ENCODE measurements at regions not wholly inside any gene's neighbourhood (a gene's known extent, or its start where the extent isn't known, plus 50 kb on each side); places are given as distances from the start of the nearest gene placed in this dataset.

DNA sequence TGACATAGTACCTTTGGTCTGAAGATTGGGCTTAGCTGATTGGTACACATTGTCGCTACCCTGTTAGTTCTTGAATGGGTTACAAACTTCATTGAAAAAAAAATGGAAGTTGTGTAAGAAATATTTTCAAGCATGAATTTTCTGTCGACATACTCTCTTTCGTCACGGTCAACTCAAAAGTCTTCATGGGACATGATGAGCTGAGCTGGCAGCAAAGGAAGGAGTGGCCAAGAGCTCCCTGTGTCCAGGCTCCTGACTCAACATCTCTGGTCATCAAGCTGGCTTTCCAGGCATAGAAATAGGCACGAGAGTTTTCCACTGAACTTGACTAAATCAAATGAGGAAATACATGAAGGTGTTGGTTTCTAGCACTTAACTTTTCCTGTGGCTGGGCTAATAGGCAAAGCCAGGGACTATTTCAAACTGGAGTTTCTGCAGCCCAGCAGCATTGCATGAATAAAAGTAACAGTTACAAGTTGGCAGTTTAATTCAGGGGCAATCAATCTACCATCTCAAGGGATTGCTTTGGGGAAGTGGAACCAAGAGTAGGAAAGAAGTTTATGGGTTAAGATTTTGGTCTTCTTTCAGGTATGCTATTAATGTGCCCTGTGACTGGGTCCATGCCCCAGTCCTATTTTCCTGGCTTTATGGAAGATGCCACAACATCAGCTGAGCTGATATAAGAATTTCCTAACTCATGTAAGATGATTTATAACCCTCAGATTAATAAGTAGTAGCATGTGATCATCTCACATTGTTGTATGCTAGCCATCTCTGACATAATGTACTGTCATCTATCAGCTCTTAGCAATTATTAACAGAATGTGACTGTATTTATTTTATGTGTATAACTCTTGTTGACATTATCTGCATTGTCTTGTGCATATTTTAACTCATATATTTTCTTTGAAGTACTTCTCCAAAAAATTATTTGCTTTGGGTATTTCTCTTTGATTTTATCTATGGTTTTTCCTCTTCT is 385.8 kb downstream of the DLEU7 start:
- no peak overlapping the region for H3K4me3 ChIP-seq (ENCODE audit: low read depth, low read length)
- FAIRE-seq (no peak), DNase-seq (ENCODE audit: low read depth) (no peak)
- TF ChIP-seq, protein P1, sequence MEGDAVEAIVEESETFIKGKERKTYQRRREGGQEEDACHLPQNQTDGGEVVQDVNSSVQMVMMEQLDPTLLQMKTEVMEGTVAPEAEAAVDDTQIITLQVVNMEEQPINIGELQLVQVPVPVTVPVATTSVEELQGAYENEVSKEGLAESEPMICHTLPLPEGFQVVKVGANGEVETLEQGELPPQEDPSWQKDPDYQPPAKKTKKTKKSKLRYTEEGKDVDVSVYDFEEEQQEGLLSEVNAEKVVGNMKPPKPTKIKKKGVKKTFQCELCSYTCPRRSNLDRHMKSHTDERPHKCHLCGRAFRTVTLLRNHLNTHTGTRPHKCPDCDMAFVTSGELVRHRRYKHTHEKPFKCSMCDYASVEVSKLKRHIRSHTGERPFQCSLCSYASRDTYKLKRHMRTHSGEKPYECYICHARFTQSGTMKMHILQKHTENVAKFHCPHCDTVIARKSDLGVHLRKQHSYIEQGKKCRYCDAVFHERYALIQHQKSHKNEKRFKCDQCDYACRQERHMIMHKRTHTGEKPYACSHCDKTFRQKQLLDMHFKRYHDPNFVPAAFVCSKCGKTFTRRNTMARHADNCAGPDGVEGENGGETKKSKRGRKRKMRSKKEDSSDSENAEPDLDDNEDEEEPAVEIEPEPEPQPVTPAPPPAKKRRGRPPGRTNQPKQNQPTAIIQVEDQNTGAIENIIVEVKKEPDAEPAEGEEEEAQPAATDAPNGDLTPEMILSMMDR (IDR thresholded peaks at IDR 0.05; ENCODE audit: insufficient read depth, low read length, severe bottlenecking), result no peak
- no peaks in the 10 kb centered on the region for H3K27me3 ChIP-seq (ENCODE audit: control insufficient read depth, insufficient read depth, low read length)
- H3K36me3 ChIP-seq (ENCODE audit: control insufficient read depth, insufficient read depth, low read length), result no peaks in the 10 kb centered on the region

DNA sequence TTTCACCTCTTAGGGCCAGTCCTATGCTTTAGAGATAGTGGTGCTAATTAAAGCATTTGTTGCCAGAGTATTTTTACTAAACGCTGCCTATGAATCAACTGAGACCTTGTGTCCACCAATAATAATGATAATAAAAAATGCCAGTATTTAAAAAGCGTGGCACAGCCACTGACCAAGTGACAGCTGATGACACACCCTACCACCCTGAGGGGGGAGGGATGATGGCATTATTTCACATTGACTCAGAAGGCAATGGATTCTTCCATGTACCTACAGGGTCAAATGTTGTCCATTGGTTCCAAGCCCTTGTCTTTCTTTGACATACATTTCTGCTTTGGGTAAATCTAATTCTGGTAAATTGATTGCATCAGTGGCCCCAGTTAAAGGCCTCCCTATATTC is 384.4 kb downstream of the DLEU7 start:
- H3K36me3 ChIP-seq (ENCODE audit: control insufficient read depth, insufficient read depth, low read length), result no peaks in the 10 kb centered on the region
- FAIRE-seq, result no peak
- H3K27me3 ChIP-seq (ENCODE audit: control insufficient read depth, insufficient read depth, low read length), result no peaks in the 10 kb centered on the region
- TF ChIP-seq, protein P1 (IDR thresholded peaks at IDR 0.05; ENCODE audit: insufficient read depth, low read length, severe bottlenecking), result no peak
- DNase-seq (ENCODE audit: low read depth), result no peak
- no peak overlapping the region for H3K4me3 ChIP-seq (ENCODE audit: low read depth, low read length)

DNA sequence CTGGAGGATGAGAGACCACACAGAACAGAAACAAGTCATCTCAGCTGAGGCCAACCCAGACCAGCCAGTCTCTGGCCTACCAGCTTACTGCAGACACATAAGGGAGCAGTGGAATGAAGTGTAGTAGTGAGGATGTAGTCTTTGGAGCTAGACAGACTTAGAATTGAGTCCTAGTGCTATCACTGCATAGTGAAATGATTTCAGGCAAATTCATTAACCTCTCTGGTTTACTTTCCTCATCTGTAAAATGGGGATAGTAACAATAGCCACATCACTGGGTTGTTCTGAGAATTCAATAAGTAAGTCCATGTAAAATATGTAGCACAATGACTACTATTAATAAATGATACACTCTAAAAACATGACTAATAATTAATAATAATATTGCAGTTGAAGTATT is 383.8 kb downstream of the DLEU7 start:
- DNase-seq (ENCODE audit: low read depth) (no peak), FAIRE-seq (no peak)
- Histone ChIP-seq H3K36me3 (ENCODE audit: control insufficient read depth, insufficient read depth, low read length) (no peaks in the 10 kb centered on the region), H3K27me3 (ENCODE audit: control insufficient read depth, insufficient read depth, low read length) (no peaks in the 10 kb centered on the region), H3K4me3 (ENCODE audit: low read depth, low read length) (no peak overlapping the region)
- TF ChIP-seq, protein P1 (IDR thresholded peaks at IDR 0.05; ENCODE audit: insufficient read depth, low read length, severe bottlenecking), result no peak

DNA sequence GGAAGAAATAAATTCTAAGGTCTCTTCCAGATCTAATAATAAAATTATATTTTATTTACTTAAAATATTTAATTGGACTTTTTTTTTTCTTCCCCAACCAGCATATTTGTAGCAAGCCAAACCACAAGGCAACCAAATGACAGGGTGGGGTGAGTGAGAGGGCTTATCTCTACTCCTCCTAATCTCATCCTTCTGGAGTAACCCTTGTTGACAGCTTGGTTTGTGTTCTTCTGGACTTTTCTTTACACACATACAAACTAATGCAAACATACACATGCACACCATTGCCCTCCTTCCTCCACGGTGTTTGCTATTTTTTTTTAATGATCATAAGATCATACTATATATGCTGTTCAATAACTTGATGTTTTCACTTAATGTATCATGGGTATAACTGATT is 383.1 kb downstream of the DLEU7 start:
- no peaks in the 10 kb centered on the region for H3K36me3 ChIP-seq (ENCODE audit: control insufficient read depth, insufficient read depth, low read length)
- TF ChIP-seq, protein P1 (IDR thresholded peaks at IDR 0.05; ENCODE audit: insufficient read depth, low read length, severe bottlenecking), result no peak
- no peaks in the 10 kb centered on the region for H3K27me3 ChIP-seq (ENCODE audit: control insufficient read depth, insufficient read depth, low read length)
- FAIRE-seq (no peak), DNase-seq (ENCODE audit: low read depth) (no peak)
- no peak overlapping the region for H3K4me3 ChIP-seq (ENCODE audit: low read depth, low read length)

DNA sequence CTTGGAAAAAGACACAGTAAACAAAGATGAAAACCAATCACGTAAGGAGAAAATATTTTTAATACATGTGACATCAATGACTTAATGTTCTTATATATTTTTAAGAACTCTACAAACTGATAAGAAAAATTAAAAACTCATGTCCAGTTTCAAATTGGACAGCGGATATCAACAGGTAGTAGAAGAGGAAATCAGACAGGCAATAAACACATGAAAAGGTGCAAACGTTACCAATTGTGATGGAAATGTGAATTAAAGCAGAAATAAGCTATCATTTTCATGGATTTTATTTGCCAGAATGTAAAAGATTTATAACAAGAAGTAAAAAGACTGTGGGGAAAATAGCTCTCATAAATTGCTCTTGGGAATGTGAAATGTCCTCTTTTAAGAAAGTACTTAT is 382.3 kb downstream of the DLEU7 start:
- DNase-seq (ENCODE audit: low read depth) (no peak), FAIRE-seq (no peak)
- H3K27me3 ChIP-seq (ENCODE audit: control insufficient read depth, insufficient read depth, low read length), result no peaks in the 10 kb centered on the region

More for the DNA sequence above, 382.3 kb downstream of the DLEU7 start:
- TF ChIP-seq, protein P1 (IDR thresholded peaks at IDR 0.05; ENCODE audit: insufficient read depth, low read length, severe bottlenecking), result no peak
- Histone ChIP-seq H3K4me3 (ENCODE audit: low read depth, low read length) (no peak overlapping the region), H3K36me3 (ENCODE audit: control insufficient read depth, insufficient read depth, low read length) (no peaks in the 10 kb centered on the region)

All from bronchial epithelial cell (primary cell).